ENCODE measurements at regions not wholly inside any gene's neighbourhood (a gene's known extent, or its start where the extent isn't known, plus 50 kb on each side); places are given as distances from the start of the nearest gene placed in this dataset.

- Histone ChIP-seq H3K9me3 (ENCODE audit: control insufficient read depth in 1 of 2, insufficient read depth in 1 of 2, low read depth in 1 of 2, low read length in 2 of 2) (no peaks in the 10 kb centered on the region), H3K9ac (ENCODE audit: low read length) (no peak overlapping the region), H3K4me3 (replicated peaks in 1 of 2; ENCODE audit: low read depth in 1 of 2, low read length in 2 of 2) (no peak overlapping the region), H3K27me3 (ENCODE audit: insufficient read depth, low read length) (no peaks in the 10 kb centered on the region), H3K4me1 (ENCODE audit: control insufficient read depth in 1 of 2, insufficient read depth in 2 of 2, low read length in 2 of 2) (no peaks in the 10 kb centered on the region), H3K79me2 (ENCODE audit: insufficient read depth, low read length) (no peaks in the 10 kb centered on the region), H2AFZ (ENCODE audit: low read depth, low read length, poor library complexity, severe bottlenecking) (no peak overlapping the region), H3K36me3 (ENCODE audit: control insufficient read depth in 1 of 2, insufficient read depth in 2 of 2, low read length in 2 of 2) (no peaks in the 10 kb centered on the region), H3K27ac (ENCODE audit: low read depth, low read length) (no peak overlapping the region), H3K9me2 (ENCODE audit: insufficient read depth) (no peaks in the 10 kb centered on the region), H4K20me1 (ENCODE audit: insufficient read depth) (no peaks in the 10 kb centered on the region), H3K4me2 (ENCODE audit: low read length) (no peak overlapping the region)
- intact Hi-C loops (cut with micrococcal nuclease), result no loop called here
- ChIA-PET CTCF (interaction anchor here (1.4 kb wide), 1 partner anchor 10 kb away, joined by 4 read pairs; no protein-coding TSS in a partner anchor), RAD21 (ENCODE audit: low non-redundant PET in 1 of 2, low total read pairs in 2 of 2, uncharacterized antibody in 2 of 2, unreplicated experiment in 2 of 2) (no interaction called here), POLR2A (interaction anchor here (0.6 kb wide), 1 partner anchor 36 kb away, joined by 3 read pairs; no protein-coding TSS in a partner anchor)
- TF ChIP-seq ZBTB33 (IDR thresholded peaks at IDR 0.05; ENCODE audit: extremely low read depth, insufficient replicate concordance, low read length) (no peak), EGR1 (IDR thresholded peaks at IDR 0.05; ENCODE audit: low read depth) (no peak), SIN3A (IDR thresholded peaks at IDR 0.05; ENCODE audit: low read depth) (no peak), ATF3 (IDR thresholded peaks at IDR 0.05) (no peak), POLR2A (IDR thresholded peaks at IDR 0.05; ENCODE audit: borderline replicate concordance, extremely low read depth, insufficient read depth, insufficient read length) (no peak), CEBPB (IDR thresholded peaks at IDR 0.05; ENCODE audit: low read depth) (no peak), JUND (IDR thresholded peaks at IDR 0.05) (no peak), TCF7L2 (IDR thresholded peaks at IDR 0.05; ENCODE audit: borderline replicate concordance, extremely low read depth, insufficient read depth, insufficient read length) (no peak), EZH2 (IDR thresholded peaks at IDR 0.05) (no peak), RAD21 (IDR thresholded peaks at IDR 0.05; ENCODE audit: low read depth) (no peak), CBX3 (IDR thresholded peaks at IDR 0.05; ENCODE audit: low read depth) (no peak), ZNF274 (IDR thresholded peaks at IDR 0.05; ENCODE audit: low read depth, low read length) (no peak)
- DNase-seq (ENCODE audit: low read depth, low spot score) (no peak), ATAC-seq (no peak)
- no TSS peak for BruUV-seq (replicated peaks)
These were observed 81.1 kb upstream of the MFGE8 start for GRCh38 chr15:88994286-88994685.
